ENCODE measurements at regions not wholly inside any gene's neighbourhood (a gene's known extent, or its start where the extent isn't known, plus 50 kb on each side); places are given as distances from the start of the nearest gene placed in this dataset.

GRCh38 chr4:127203562-127204200 lies 429.1 kb upstream of the INTU start:
- no peak for TF ChIP-seq CTCF (IDR thresholded peaks at IDR 0.05)
- TF ChIP-seq POLR2A (IDR thresholded peaks at IDR 0.05), result no peak
- TF ChIP-seq POLR2AphosphoS5 (IDR thresholded peaks at IDR 0.05), result no peak
